Hematopoietic multipotent progenitor cell treated with erythropoietin and hydrocortisone succinate and interleukin-3 and kit ligand, for 4 days (in vitro differentiated cells): ENCODE measurements at regions not wholly inside any gene's neighbourhood (a gene's known extent, or its start where the extent isn't known, plus 50 kb on each side); places are given as distances from the start of the nearest gene placed in this dataset.
A peak's percentile ranks its signal among the peaks of the same experiment; 100 is the strongest.

Experiments used
- DNase-seq: peaks from one replicate; pipeline ENCODE4 v3.0.0-alpha.2; 2015

DNA sequence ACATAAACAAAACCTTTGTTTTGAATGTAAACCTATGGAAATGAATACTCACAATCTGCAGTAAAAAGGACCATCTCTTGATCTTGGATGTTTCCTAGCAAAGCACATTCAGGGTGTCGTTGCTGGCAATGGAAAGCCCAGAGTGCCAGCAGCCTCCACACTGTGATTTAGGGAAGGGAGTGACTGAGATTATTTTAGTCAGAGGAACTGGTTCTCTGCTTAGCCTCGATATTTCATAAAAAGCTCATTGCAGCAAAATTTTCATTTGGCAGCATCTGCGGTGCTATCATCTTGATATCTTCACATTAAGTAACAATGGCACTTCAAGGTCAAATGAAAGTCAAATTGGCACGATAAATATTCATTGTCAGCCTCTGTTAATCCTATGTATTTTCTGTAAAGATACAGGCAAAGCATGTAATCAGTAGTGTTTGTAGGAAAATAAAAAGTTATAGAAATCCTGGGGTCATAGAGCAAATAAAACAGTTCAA is 116.0 kb downstream of the MACIR start:
- DNase-seq = no peak

DNA sequence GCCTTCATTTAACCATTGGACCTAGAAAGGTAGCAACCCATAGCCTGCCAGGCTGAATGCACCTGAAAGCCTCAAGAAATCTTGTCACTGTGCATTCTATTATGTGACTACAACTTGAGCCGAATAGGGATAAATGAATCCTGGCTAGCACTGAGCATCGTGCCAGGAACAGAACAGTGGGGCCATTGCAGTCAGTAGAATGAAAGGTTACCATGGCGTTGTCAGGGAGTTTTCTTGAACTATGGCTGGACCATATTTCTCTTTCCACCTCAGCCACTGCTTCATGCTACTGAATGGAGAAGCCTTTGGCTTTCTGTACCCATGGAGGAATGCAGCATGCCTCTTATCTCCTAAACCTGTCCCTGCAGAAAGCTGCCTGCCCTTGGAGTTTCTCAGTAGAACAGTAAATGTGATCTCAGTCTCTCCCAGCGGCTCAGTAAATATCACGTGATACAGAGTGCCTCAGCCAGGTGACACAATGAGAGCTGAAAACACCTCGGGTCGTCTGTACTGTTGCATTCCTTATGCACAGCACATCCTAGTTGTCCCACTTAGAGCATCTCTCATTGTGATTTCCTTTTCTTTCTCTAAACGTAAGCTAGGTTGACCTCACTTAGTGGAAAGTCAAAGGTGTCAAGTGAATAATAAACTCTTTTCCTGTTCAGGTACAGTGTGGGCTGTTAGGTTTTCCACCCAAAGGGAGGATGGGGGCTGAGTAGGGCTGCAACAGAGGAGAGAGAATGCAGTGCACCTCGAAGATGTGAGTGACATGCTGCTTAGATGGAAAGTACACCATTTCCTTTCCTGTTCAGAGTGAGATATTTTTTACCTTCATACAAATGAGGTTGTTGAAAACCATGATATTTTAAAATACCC is 115.3 kb downstream of the MACIR start:
- DNase-seq = no peak

DNA sequence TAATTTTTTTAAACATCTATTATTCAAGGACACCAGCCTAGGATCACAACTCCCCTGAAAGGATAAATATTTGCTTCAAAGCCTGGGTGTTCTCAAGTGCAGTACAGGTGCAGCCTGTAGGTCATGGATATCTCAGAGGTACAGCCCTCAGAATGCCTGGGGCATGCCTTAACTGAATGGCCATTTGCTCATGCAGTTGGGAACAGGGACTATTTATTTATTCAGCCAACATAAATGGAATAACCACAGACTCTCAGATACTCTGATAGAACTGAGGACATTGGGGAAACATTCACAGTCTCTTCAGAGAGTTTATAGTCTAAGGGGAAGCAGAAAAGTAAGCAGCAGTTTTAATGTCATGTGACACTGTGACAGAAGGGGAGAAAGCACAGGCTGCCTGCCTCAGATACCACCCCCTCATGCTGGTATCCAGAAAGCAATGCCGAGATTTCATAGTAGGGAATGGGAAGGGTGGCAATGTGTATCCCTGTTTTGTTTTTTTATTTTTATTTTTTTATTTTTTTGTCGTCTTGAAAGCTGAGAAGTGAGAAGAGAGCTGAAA is 112.6 kb downstream of the MACIR start:
- DNase-seq = no peak

DNA sequence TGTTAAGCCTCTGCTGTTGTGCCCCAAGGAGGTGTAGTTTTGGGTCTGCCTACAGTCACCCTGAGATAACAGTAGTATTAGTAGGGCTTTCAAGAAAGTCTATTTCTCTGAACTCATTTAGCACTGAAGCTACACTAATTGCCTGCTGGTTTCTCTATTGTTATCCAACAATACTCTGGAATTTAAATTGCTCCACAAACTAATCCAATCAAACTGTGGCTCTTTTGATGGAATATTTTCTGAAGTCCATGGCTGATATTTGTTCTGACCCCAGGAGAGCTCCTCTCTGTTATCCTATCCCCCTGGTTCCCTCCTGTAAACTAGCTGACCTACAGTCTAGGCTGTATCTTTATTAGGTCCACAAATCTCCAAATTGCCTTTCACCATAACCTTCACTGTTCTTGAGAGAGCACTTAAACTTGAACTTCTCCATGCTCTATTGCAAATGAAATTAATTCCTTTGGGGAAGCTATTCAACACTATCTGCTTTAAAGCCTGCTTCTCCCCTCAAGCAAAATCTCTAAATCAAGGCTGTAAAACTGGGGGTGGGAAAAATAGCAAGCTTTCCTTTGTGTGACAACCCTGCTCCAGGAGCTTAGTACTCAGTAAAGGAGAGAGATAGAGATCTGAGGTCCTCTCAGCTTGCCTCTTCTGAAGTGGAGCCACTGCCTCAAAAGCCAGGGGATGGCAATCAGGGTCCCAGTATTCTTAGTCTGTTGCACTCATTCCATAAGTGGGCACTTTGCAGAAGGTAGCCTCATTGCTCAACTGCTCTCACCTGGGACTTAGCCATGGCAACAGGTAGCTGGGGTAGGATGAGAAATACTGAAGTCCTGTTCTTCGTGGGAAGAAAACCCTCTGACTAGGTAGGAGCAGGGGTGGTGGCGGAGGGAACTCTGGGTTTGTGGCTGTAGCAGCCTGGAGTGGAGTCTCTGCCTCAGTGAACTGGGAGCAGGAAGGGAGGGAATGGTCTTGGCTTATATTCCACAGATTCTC is 110.9 kb downstream of the MACIR start:
- no peak for DNase-seq

DNA sequence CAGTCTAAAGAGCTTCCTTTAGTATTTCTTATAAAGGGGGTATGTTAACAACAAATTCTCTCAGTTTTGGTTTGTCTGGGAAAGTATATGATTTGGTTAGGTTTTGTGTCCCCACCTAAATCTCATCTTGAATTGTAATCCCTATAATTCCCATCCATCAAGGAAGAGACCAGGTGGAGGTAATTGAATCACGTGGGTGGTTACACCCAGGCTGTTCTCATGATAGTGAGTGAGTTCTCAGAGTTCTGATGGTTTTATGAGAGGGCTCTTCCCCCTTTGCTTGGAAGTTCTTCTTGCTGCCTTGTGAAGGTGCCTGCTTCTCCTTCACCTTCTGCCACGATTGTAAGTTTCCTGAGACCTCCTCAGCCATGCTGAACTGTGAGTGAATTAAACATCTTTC is 109.1 kb downstream of the MACIR start:
- no peak for DNase-seq

DNA sequence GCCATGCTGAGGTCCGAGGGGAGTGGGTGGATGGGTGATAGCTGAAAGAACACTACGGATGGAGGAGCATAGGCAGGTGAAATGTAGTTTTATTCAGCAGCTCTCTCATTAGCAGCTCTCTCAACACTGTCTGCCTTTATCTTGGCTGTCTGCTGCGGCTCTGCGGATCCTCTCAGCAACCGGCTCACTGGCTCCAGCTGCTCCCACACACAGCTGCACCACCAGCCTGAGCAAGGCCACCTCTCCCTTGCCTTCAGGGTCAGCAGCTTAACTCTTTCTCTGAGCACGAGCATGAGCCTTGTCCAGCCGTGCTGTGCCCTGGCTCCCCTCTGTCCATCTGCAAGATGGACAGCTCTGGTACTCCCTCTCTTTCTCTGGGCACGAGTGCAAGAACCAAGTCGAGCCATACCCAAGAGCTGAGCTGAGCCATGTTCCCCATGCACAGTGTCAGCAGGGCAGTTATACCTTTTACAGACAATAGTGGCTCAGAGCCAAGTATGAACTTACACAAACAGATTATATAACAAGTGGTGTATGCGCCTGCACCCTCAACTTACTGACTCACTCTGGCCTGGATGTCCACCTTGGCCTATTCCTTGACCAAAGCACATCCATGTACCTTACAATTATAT is 108.5 kb downstream of the MACIR start:
- DNase-seq = no peak

DNA sequence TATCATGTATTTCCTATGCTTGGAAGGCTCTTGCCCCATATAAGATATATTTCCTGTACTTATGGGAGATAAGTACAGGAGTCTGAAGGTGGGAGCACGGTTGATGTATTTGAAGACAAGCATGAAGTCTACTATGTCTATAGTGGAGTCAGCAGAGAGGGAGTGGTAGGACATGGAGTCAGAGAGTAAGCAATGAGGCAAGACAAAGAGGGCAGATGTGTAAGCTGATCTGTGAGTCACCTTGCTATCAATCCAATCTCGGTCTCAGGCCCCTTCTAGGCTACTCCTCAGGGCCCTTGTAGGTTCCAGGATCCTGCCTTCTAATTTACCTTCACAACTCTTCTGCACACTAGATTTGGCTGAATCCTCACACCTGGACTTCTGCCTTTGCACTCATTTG is 105.5 kb downstream of the MACIR start:
- no peak for DNase-seq

DNA sequence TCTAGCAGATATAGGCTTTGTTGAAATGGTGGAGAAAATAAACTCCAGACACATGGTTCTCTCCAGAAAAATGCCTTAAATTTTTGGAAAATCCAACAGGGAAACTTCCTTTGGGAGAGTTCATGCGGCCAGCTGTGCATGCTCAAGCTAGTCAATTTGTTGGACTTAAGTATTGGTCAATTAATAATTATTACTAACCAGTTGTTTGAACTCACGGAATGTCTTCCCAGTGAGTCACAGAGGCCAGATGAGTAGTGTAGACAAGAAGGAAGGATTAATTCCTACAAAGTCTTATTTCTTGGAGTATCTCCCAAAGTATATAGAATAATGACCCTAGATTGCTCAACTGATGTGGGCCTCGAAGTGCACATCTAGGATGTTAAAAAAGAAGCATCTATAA is 103.6 kb downstream of the MACIR start:
- no peak for DNase-seq

DNA sequence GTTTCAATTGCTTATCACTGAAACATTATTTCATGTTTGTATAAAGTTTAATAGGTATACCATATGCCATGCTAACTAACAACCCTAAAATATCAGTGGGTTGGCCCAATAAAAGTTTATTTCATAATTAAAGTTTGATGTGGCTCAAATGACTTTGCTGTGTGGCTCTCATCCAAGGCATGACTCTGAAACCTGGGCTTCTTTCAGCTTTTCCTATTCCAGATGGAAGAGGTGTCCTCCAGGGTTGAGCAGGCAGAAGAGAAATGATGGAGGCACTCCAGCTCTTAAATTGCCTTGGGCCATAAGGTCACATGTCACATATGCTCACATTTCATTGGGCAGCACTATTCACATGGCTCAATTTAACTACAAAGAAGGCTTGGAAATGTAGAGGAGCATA is 101.9 kb downstream of the MACIR start:
- no peak for DNase-seq

DNA sequence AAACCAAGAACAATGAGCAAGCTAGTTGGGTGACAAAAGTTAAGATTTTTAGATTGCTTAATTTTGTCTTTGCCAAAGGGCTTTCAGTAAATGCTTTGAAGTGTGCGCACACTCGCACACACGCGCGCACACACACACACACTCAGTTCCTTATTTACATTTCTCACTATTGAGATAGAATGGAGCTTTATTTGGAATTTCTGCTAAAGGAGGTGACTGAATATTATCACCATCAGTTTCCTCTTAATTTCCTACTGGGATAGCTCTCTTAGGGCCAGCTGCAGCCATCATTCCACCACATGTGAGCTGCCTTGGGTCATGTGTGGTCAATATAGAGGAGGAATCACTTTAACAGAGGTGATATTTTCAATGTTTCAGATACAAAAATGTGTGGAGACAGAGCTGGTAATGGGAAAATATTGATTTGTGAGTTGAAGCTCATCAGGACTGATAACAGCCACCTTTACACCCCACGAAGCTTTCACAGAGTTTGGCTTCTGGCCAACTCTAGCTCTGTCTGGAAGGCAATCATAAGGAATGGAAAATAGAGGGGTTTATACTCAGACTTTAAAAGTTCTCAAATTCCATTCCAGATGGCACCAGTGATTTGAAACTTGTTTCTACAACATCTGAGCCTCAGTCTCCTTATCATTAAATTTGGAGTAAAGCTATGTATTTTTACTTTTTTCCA is 99.9 kb downstream of the MACIR start:
- peak; percentile 28 for DNase-seq

DNA sequence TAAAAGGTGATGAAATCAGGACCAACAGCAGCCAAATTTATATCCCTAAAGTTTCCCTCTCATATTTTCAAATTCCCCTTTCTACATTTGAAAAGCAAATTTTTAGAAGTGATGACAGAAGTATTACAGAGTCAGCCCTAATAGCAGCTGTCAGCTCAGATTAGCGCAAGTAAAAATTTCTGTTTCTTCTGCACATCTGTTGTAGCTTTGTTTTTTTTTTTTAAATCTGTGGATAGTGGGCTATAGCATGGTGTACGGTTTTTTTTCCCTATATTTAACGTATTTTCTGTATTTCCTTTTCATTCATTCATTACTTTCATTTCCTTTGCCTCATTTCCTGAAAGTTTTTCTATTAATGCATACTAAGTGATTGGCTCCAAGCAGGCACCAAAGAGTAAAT is 99.1 kb downstream of the MACIR start:
- DNase-seq = no peak

DNA sequence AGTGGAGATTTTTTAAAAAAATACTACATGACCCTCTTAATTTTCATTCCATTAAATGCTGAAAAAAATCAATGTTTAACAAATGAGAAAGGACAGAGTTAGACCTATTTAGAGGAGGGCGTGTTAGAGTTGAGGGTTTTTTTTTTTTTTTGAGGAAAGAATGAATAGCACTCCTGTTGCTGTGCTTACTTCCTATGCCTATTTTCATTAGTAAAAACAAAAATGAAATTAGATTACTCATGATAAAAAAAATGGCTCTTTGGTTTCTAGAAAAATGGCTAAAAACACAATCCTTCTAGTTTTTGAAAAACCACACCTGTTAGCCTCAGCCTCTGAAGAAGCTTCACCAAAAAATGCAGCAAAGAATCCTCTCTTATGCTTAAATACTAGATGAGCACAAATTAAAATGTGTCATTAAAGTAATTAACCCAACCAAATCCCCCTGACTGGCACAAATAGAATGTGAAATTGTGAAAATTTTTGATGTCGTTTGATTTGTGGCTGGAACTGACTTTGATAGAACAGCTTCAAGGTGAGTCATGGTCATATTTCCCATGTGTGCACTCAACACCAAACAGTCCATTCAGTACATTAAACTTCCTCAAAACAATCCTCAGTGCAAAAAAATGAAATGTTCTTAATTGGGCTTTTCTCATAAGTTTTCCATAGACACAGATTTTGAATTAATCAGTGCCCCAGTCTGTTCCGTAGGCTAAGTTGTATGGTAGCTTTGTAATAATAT is 98.0 kb downstream of the MACIR start:
- DNase-seq = peak; percentile 15

DNA sequence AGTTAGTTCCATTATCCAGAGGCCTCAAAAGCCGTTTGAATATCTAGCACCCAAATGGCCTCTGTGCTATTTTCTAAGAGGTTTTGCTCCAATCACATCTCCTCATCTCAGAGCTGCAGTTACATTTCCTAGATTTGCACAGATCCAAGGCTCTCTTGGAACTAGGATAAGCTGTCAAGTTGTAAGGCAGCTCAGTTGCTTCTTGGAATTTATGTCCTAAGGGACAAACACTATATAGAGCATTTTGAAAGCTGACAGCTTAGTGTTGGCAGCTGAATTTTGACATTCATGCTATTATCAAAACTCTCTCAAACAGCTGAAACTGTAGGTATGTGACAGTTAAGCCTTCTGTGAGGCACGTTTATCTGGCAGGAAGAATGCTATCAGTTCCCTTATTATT is 97.0 kb downstream of the MACIR start:
- DNase-seq = peak; percentile 15

DNA sequence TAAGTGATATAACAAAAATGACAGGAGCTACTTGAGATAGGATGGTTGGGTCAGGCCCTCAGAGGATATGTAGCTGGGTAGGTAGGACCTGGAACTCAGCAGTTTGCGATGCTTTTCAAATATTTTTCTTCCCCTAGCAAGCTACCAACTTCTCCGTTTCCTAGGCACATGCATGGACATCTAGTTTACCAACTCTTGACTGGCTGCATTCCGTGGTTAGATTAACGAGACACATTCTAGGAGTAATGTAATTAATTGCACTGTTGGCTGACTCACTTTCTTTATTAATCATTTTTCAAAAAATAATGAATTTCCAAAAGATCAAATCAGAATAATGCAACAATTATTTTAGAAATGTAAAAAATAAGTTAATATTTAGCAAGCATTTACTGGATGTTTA is 95.9 kb downstream of the MACIR start:
- DNase-seq = no peak

DNA sequence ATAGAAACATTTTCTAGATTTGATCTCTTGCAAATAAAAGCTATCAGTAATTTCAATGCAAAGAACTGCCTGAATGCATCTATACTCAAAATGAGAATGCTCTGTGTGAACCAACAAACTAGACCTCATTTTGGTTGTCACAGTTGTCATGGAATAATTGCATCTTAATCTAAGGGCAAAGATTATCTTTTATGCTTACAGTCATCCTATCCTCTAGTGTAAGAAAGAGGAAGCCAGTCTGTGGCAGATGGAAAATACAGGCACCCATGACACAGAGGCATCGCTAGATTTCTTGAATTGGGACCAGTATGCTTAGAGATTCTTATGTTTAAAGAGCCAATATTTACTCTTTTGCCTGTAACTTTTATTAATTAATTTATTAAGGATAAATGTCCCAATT is 95.0 kb downstream of the MACIR start:
- DNase-seq = peak; percentile 54

DNA sequence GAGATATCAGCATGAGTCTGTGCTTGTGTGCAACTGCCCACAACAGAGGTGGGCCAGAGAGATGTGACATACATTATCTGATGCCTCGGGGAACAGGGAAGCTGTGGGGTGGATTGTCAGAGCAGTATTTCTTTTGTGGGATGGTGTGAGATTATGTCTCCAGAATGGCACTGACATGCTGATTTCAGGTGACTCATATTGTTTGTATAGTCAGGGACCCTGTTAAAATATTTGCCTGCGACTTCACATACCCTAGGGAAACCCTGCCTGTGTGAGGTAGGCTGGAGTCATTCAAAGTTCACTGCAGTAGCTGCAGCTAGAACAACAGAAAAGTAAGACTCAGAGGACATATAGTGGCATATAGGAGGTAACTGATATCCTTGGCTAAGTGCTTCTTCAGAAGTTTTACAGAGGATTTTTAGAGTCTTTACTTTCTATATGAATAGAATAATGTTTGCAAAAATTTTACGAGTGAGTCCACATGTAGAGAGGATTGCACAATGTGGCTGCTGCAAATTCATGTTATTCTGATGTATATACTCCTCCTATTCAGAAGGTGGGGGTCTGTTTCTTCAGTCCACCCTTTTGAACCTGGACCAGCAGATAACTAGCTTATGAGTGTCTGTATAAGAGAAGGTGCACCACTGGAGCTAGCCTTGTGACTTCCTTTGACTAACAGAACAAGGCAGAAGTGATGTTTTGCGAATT is 89.3 kb downstream of the MACIR start:
- DNase-seq = peak; percentile 55

DNA sequence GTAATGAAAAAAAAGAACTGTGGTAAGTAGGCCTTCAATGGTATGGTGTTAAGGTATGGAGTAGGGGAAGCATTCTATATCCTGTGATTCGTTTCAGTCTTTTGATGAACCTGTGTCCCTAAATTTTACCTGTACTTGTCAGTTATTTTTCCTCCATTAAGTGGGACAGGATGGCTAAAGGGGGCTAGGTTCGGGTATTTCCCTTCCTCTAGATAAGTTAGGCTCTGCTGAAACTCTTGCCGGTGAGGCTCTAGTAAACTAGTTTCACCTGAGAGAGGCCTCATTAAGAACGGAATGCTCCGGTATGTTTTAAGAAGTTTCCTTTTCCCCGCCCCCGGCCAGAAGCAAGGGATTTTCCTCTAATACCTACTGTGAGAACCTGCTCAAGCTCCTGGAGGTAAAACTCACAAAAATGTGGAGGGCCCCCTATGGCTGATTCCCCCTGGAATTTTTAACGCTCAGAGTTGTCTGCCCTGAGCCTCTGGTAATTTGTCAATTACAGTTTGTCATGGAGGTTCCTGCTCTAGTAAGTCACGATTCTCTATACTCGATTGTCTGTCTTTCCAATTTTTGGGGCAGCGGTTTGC is 87.7 kb downstream of the MACIR start:
- DNase-seq = no peak

DNA sequence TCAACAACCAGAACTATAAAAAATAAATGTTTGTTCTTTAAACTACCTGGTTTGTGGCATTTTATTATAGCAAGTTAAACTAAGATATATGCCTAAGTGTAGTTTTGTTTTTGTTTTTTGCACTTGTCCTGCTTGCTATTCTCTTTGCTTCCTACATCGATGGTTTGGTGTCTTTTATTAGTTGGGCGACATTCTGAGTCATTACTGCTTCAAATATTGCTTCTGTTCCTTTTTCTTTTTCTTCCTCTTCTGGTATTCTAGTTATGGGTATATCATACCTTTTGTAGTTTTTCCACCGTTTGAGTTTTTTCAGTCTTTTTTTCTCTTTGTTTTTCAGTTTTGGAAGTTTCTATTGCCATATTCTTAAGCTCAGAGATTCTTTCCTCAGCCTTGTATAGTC is 86.9 kb downstream of the MACIR start:
- DNase-seq = no peak

DNA sequence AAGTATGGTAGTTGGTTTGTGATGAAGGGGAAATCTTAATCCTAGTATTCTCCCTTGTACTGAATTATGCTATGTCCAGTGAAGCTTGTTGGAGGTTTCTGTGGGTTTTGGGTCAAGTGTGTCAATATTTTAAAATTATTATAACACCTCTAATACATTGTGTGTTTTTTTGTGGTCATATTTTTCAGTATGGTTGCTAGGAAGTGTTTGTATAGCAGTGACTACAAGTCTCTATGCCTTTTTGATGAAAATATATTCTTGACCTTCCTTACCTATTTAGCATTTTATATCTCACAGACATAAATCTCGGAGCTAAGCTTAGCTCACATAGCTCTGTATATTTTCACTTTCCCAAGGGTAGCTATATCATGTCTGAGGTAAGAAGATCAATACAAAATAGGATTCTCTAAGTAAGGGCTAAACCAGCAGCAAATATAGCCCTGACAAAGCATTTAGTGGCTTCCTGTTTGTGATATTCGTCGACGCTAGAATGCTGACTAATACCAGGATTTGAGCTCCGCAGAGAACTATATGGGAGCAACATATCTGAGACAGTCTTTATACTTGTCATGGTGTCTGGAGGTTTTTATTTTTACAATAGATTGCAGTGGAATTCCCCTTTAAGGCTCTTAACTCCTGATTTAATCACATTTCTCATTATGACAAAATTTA is 82.3 kb downstream of the MACIR start:
- peak; percentile 60 for DNase-seq

DNA sequence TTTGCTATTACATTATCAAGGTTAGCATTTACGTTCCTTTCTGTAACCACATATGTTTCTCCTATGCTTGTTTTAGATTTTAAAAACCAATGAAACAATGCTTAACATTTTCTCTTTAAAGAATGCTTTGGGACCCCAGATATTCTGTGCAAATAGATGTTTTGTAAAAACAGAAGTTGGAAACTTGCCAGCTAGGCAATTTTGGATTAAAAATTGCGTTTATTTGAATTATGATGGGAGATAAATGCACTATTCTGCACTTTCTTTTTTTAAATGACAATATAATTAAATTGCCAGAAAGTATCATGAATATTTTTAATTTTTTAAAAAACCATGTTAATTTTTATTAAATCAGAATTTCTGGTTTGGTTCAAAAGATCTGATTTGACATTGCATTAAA is 81.6 kb downstream of the MACIR start:
- DNase-seq = no peak
